ENCODE measurements at regions not wholly inside any gene's neighbourhood (a gene's known extent, or its start where the extent isn't known, plus 50 kb on each side); places are given as distances from the start of the nearest gene placed in this dataset.

GRCh38 chr13:44195245-44195644 lies 178.4 kb upstream of the SERP2 start:
- no peak for TF ChIP-seq CTCF (IDR thresholded peaks at IDR 0.05; ENCODE audit: insufficient read depth, low read length, severe bottlenecking)
- no peak for DNase-seq (ENCODE audit: low read depth)
- no peak for FAIRE-seq
- Histone ChIP-seq H3K27me3 (ENCODE audit: control insufficient read depth, insufficient read depth, low read length) (no peaks in the 10 kb centered on the region), H3K36me3 (ENCODE audit: control insufficient read depth, insufficient read depth, low read length) (no peaks in the 10 kb centered on the region), H3K4me3 (ENCODE audit: low read depth, low read length) (no peak overlapping the region)

DNA sequence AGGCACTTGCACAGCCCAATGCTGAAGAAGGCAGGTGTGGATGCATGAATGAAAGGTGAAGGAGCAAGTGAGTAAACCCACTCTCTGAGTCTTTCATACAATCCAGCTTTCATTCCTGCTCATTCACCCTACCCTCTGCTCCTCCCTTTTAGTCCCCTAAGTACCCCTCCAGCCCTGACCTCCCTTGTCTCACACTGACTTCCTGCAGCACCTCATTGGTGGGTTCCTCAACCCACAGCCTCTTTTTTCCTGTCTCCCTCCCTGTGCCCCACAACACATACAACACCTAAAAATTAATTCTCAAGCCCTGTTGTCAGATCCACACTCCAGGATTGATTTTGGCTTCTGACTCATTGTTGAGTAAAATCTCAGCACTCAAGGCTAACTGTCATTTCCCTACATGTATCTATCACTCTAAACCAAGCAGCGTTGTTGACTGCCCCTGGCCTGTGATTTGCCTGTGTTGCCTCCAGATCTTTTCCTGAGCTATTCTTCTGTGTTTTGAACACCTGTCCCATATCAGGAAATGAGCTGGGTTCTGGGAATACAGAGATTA lies 177.3 kb upstream of the SERP2 start:
- no peaks in the 10 kb centered on the region for H3K27me3 ChIP-seq (ENCODE audit: control insufficient read depth, insufficient read depth, low read length)
- DNase-seq (ENCODE audit: low read depth) (peak; percentile 34), FAIRE-seq (no peak)
- no peak overlapping the region for H3K4me3 ChIP-seq (ENCODE audit: low read depth, low read length)
- TF ChIP-seq CTCF (IDR thresholded peaks at IDR 0.05; ENCODE audit: insufficient read depth, low read length, severe bottlenecking) = no peak
- no peaks in the 10 kb centered on the region for H3K36me3 ChIP-seq (ENCODE audit: control insufficient read depth, insufficient read depth, low read length)

DNA sequence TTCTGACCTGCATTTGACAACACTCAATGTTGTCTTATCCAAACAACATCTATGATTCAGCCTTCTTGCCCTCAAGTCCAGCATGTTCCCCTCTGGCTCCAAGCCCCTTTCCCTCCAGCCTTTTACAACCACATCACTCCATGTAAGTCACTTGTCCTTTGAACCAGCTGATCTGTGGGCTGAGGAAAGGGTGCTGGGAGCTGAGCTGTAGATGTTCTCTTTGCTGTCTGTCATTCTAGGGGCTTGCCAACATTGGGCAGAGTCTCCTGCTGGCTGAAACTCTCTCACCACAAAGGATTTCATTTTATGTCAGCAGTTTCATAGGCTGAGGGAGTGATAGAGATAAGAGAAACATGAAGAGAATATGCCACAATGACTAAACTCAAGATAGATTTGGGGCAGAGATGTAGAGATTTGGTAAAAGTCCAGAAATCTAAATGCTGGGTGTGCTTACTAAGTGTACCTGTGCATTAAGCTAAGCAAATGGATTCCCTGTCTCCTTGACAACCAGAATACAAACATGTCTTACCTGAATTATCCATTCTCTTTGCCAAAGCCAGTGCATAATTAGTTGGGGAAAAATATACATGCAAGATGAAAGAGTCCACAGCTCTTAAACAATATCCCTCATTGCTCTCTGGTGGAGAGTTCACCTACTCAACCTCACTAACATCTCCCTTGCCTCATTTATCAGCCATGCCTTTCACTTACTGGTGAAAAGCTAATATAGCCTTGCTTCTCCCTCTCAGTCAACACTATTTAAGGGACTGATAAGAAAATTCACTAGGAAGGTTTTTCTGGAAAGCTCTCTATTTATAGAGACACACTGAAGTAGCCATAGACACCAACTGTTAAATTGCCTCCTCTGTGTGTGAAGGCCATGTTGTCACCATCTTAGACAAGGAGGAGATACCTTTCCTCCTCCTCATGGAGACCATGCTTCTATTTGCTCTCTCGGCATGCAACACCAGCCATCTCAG lies 175.5 kb upstream of the SERP2 start:
- H3K4me3 ChIP-seq (ENCODE audit: low read depth, low read length) = no peak overlapping the region
- no peak for TF ChIP-seq CTCF (IDR thresholded peaks at IDR 0.05; ENCODE audit: insufficient read depth, low read length, severe bottlenecking)
- FAIRE-seq = no peak

GRCh38 chr13:44198826-44199225 lies 174.8 kb upstream of the SERP2 start:
- Histone ChIP-seq H3K36me3 (ENCODE audit: control insufficient read depth, insufficient read depth, low read length) (no peaks in the 10 kb centered on the region), H3K27me3 (ENCODE audit: control insufficient read depth, insufficient read depth, low read length) (no peaks in the 10 kb centered on the region), H3K4me3 (ENCODE audit: low read depth, low read length) (no peak overlapping the region)
- no peak for TF ChIP-seq CTCF (IDR thresholded peaks at IDR 0.05; ENCODE audit: insufficient read depth, low read length, severe bottlenecking)
- FAIRE-seq (no peak), DNase-seq (ENCODE audit: low read depth) (peak; percentile 56)

More for the DNA sequence above, 175.5 kb upstream of the SERP2 start:
- DNase-seq (ENCODE audit: low read depth) = peak; percentile 45
- Histone ChIP-seq H3K27me3 (ENCODE audit: control insufficient read depth, insufficient read depth, low read length) (no peaks in the 10 kb centered on the region), H3K36me3 (ENCODE audit: control insufficient read depth, insufficient read depth, low read length) (no peaks in the 10 kb centered on the region)

DNA sequence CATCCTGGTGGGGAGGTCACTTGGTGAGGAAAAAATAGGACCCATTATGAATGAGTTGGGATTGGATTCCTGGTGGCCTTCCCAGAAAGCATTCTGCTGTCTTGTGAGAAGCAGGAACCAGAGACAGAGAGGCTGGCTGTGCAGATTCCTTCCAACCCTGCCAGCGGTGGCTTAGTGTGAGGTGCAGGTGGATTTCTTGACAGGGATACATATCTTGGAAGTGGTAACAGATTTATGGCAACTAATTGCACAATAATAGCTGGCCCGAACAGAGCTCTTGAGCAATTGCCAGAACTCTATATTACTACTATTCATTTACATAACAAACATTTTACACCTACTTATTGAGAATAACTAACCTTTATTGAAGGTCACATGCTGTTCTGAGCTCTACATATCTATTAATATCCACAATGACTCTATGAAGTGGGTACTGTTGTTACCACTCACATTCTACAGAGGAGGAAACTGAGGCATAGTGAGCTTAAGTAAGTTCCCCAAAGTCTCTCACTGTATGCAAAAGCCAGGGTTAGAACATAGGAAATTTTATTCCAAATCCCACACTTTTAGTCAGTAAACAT lies 173.9 kb upstream of the SERP2 start:
- TF ChIP-seq CTCF (IDR thresholded peaks at IDR 0.05; ENCODE audit: insufficient read depth, low read length, severe bottlenecking) = no peak
- Histone ChIP-seq H3K4me3 (ENCODE audit: low read depth, low read length) (no peak overlapping the region), H3K36me3 (ENCODE audit: control insufficient read depth, insufficient read depth, low read length) (no peaks in the 10 kb centered on the region), H3K27me3 (ENCODE audit: control insufficient read depth, insufficient read depth, low read length) (no peaks in the 10 kb centered on the region)
- DNase-seq (ENCODE audit: low read depth) = peak; percentile 59
- no peak for FAIRE-seq

Measured in bronchial epithelial cell (primary cell).